ENCODE measurements at regions not wholly inside any gene's neighbourhood (a gene's known extent, or its start where the extent isn't known, plus 50 kb on each side); places are given as distances from the start of the nearest gene placed in this dataset.

- no peak for TF ChIP-seq CTCF (conservative IDR thresholded peaks at IDR 0.05; ENCODE audit: low read length)
- TF ChIP-seq EZH2phosphoT487 (IDR thresholded peaks at IDR 0.05; ENCODE audit: borderline replicate concordance, low read depth, low read length) = no peak
Observed at GRCh38 chrX:20477836-20478524, 211.3 kb upstream of the RPS6KA3 start.
